ENCODE measurements at regions not wholly inside any gene's neighbourhood (a gene's known extent, or its start where the extent isn't known, plus 50 kb on each side); places are given as distances from the start of the nearest gene placed in this dataset.
A peak's percentile ranks its signal among the peaks of the same experiment; 100 is the strongest.

DNA sequence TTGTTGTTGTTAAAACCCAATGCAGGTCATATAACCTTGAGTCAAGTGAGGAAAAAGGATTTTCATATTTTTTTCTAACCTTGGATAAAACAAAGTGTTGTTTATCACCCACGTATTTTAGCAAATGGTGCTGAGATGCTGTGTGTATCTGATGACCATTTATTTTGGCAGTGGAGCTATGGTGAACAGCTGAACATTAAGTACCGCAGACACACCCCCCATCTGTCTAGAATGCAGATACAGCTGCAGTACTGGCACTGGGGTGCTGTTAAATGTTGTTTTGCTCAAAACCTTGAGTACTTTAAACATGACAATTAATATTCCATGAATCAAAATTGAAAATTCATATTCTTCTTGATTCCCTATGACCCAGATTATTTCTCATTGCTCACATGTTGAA, 773.3 kb upstream of the SLC39A10 start:
- TF ChIP-seq, protein P1, sequence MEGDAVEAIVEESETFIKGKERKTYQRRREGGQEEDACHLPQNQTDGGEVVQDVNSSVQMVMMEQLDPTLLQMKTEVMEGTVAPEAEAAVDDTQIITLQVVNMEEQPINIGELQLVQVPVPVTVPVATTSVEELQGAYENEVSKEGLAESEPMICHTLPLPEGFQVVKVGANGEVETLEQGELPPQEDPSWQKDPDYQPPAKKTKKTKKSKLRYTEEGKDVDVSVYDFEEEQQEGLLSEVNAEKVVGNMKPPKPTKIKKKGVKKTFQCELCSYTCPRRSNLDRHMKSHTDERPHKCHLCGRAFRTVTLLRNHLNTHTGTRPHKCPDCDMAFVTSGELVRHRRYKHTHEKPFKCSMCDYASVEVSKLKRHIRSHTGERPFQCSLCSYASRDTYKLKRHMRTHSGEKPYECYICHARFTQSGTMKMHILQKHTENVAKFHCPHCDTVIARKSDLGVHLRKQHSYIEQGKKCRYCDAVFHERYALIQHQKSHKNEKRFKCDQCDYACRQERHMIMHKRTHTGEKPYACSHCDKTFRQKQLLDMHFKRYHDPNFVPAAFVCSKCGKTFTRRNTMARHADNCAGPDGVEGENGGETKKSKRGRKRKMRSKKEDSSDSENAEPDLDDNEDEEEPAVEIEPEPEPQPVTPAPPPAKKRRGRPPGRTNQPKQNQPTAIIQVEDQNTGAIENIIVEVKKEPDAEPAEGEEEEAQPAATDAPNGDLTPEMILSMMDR (conservative IDR thresholded peaks at IDR 0.05; ENCODE audit: low read depth, low read length), result no peak
- ChIA-PET POLR2A (ENCODE audit: low non-redundant PET) (no interaction called here), CTCF (no interaction called here)
- DNase-seq (ENCODE audit: low spot score), result no peak
- Histone ChIP-seq H3K27ac (ENCODE audit: low read depth, low read length, poor library complexity, severe bottlenecking) (no peak overlapping the region), H3K4me1 (ENCODE audit: insufficient read depth, low read length, poor library complexity, severe bottlenecking) (peaks cover 3% of the 10 kb centered on the region), H3K9me3 (ENCODE audit: low read depth, low read length, poor library complexity, severe bottlenecking) (no peaks in the 10 kb centered on the region), H3K4me3 (ENCODE audit: low read depth, low read length, poor library complexity, severe bottlenecking) (no peak overlapping the region), H3K27me3 (replicated peaks; ENCODE audit: insufficient read depth, low read depth, low read length, poor library complexity) (no peaks in the 10 kb centered on the region), H3K36me3 (ENCODE audit: insufficient read depth, low read length, poor library complexity, severe bottlenecking) (no peaks in the 10 kb centered on the region)
- intact Hi-C loops (cut with micrococcal nuclease; ENCODE audit: unreplicated experiment), result no loop called here
- BruUV-seq (replicated peaks), result no TSS peak

DNA sequence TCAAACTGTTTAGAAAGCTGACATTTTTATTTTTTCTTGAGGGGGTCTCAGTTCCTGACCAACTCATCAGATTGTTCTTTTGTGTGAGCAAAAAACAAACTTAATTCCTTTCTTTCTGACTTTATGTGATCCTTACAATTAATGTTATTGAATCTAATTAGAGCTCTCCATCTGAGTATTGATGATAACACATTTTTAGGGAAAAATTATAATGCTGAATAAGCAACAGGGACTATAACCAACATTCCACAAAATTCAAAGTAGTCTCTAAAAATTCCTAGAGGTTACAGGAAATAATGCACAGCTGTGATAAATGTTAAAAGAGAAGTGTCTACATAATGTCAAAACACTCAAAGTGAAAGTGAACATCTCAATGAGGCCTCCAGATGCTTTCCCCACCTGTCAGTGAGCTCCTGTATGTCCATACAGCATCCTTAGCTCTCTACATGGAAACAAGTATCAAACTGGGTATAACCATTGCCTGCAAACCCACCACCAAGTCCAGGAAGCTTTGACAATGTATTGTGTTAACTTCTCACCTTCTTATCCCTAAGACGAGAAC, 786.0 kb upstream of the SLC39A10 start:
- no TSS peak for BruUV-seq (replicated peaks)

DNA sequence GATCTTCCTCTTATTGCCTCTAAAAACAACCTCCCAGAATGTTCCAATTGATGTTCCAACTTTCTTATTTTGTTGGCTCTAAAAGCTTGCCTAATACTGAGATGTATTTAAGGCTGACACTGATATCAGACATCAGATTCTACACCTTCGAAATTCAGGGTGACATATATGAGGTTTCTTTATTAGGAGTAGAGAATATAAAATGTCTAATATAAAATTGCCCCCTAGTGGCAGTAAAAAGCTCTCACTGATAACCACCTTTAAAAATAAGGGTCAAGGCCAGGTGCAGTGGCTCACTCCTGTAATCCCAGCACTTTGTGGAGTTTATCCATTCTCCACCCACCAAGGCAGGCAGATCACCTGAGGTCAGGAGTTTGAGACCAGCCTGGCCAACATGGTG, 789.7 kb upstream of the SLC39A10 start:
- BruUV-seq (replicated peaks), result no TSS peak
- intact Hi-C loops (cut with micrococcal nuclease; ENCODE audit: unreplicated experiment), result no loop called here
- Histone ChIP-seq H3K36me3 (ENCODE audit: insufficient read depth, low read length, poor library complexity, severe bottlenecking) (no peaks in the 10 kb centered on the region), H3K4me1 (ENCODE audit: insufficient read depth, low read length, poor library complexity, severe bottlenecking) (no peaks in the 10 kb centered on the region), H3K27ac (ENCODE audit: low read depth, low read length, poor library complexity, severe bottlenecking) (no peak overlapping the region), H3K4me3 (ENCODE audit: low read depth, low read length, poor library complexity, severe bottlenecking) (no peak overlapping the region), H3K9me3 (ENCODE audit: low read depth, low read length, poor library complexity, severe bottlenecking) (no peaks in the 10 kb centered on the region), H3K27me3 (replicated peaks; ENCODE audit: insufficient read depth, low read depth, low read length, poor library complexity) (no peaks in the 10 kb centered on the region)
- DNase-seq (ENCODE audit: low spot score), result peak; percentile 34
- TF ChIP-seq, protein P1 (conservative IDR thresholded peaks at IDR 0.05; ENCODE audit: low read depth, low read length), result peak; percentile 61
- no peak for TF ChIP-seq EZH2 (IDR thresholded peaks at IDR 0.05; ENCODE audit: borderline replicate concordance, low read depth, low read length, poor library complexity, severe bottlenecking)
- ChIA-PET CTCF (no interaction called here), POLR2A (ENCODE audit: low non-redundant PET) (no interaction called here)

More for the DNA sequence above, 786.0 kb upstream of the SLC39A10 start:
- ChIA-PET POLR2A (ENCODE audit: low non-redundant PET) (no interaction called here), CTCF (no interaction called here)
- TF ChIP-seq, protein P1 (conservative IDR thresholded peaks at IDR 0.05; ENCODE audit: low read depth, low read length), result no peak
- no peak for TF ChIP-seq EZH2 (IDR thresholded peaks at IDR 0.05; ENCODE audit: borderline replicate concordance, low read depth, low read length, poor library complexity, severe bottlenecking)
- no peak overlapping the region for H3K4me3 ChIP-seq (ENCODE audit: low read depth, low read length, poor library complexity, severe bottlenecking)
- no peak overlapping the region for H3K27ac ChIP-seq (ENCODE audit: low read depth, low read length, poor library complexity, severe bottlenecking)
- no peaks in the 10 kb centered on the region for H3K4me1 ChIP-seq (ENCODE audit: insufficient read depth, low read length, poor library complexity, severe bottlenecking)
- intact Hi-C loops (cut with micrococcal nuclease; ENCODE audit: unreplicated experiment), result no loop called here
- DNase-seq (ENCODE audit: low spot score), result no peak
- H3K27me3 ChIP-seq (replicated peaks; ENCODE audit: insufficient read depth, low read depth, low read length, poor library complexity), result no peaks in the 10 kb centered on the region
- H3K9me3 ChIP-seq (ENCODE audit: low read depth, low read length, poor library complexity, severe bottlenecking), result no peaks in the 10 kb centered on the region
- H3K36me3 ChIP-seq (ENCODE audit: insufficient read depth, low read length, poor library complexity, severe bottlenecking), result no peaks in the 10 kb centered on the region
